ENCODE measurements at regions not wholly inside any gene's neighbourhood (a gene's known extent, or its start where the extent isn't known, plus 50 kb on each side); places are given as distances from the start of the nearest gene placed in this dataset.

DNA sequence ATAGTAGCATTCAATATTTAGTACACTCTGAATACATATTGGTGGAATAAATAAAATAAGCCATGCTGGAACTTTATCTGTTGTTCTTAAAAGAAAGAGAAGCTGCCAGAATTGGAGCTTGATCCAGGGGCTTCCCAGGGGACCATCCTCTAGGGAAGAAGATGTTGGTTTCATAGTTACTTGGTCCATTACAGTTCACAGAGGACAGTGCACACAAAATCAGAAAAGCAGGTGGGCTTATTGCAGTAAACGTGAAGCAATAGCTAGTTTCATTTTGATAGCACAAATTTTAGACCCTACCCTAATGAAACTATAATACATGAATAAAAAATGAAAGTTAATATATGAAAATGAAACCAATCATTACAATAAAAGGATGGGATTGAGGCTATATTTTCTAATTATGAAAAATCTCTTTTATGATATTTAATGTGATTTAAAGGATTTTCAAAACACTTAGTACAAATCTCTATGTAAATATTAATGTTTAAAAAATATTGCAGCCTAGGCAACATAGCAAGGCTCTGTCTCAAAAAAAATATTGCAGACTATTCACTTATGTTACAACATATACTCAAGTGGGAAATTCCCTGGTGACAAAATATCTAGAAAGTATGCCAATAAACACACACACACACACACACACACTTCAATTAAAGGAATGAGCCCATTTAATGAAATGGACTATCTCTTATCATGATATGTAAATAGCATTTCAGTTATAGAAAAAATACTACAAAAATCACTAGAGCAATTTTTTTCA, 227.0 kb upstream of the MARCKS start:
- no peak for TF ChIP-seq EP300 (IDR thresholded peaks at IDR 0.05)
- no peak for TF ChIP-seq PHF8 (IDR thresholded peaks at IDR 0.05; ENCODE audit: borderline replicate concordance, low read depth)
- no peak for TF ChIP-seq JUN (IDR thresholded peaks at IDR 0.05)
- TF ChIP-seq, protein P1, sequence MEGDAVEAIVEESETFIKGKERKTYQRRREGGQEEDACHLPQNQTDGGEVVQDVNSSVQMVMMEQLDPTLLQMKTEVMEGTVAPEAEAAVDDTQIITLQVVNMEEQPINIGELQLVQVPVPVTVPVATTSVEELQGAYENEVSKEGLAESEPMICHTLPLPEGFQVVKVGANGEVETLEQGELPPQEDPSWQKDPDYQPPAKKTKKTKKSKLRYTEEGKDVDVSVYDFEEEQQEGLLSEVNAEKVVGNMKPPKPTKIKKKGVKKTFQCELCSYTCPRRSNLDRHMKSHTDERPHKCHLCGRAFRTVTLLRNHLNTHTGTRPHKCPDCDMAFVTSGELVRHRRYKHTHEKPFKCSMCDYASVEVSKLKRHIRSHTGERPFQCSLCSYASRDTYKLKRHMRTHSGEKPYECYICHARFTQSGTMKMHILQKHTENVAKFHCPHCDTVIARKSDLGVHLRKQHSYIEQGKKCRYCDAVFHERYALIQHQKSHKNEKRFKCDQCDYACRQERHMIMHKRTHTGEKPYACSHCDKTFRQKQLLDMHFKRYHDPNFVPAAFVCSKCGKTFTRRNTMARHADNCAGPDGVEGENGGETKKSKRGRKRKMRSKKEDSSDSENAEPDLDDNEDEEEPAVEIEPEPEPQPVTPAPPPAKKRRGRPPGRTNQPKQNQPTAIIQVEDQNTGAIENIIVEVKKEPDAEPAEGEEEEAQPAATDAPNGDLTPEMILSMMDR (IDR thresholded peaks at IDR 0.05), result no peak
- TF ChIP-seq CHD2 (IDR thresholded peaks at IDR 0.05; ENCODE audit: low read length, partially characterized antibody), result no peak
- no peak for TF ChIP-seq POLR2A (IDR thresholded peaks at IDR 0.05; ENCODE audit: low read length)
- TF ChIP-seq, protein P2, sequence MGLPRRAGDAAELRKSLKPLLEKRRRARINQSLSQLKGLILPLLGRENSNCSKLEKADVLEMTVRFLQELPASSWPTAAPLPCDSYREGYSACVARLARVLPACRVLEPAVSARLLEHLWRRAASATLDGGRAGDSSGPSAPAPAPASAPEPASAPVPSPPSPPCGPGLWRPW (IDR thresholded peaks at IDR 0.05), result no peak
- no peak for TF ChIP-seq SREBF2 (IDR thresholded peaks at IDR 0.05)

Data from A549 (cell line).